ENCODE measurements at regions not wholly inside any gene's neighbourhood (a gene's known extent, or its start where the extent isn't known, plus 50 kb on each side); places are given as distances from the start of the nearest gene placed in this dataset.
"Not testable (repeated sequence)": the region's sequence is repeated elsewhere in the genome, so short reads cannot be mapped to it uniquely, and the experiment has no call there.

- no peak for DNase-seq (ENCODE audit: low read depth)
Measured at GRCh38 chr13:33550885-33551284, 265.3 kb upstream of the STARD13 start.

- no peak for DNase-seq (ENCODE audit: low read depth)
Measured at GRCh38 chr13:33554919-33555791, 262.8 kb upstream of the RFC3 start.

- no peak for DNase-seq (ENCODE audit: low read depth)
Measured at GRCh38 chr13:33556828-33557227, 261.1 kb upstream of the RFC3 start.

GRCh38 chr13:33560726-33561125, 257.2 kb upstream of the RFC3 start:
- DNase-seq (ENCODE audit: low read depth), result no peak

- DNase-seq (ENCODE audit: low read depth), result no peak
Measured at GRCh38 chr13:33561627-33562026, 256.3 kb upstream of the RFC3 start.

- no peak for DNase-seq (ENCODE audit: low read depth)
Measured at GRCh38 chr13:33571618-33572017, 246.3 kb upstream of the RFC3 start.

- not testable (repeated sequence) for DNase-seq (ENCODE audit: low read depth)
Measured at GRCh38 chr13:33572322-33572721, 245.6 kb upstream of the RFC3 start.

GRCh38 chr13:33575378-33575777, 242.6 kb upstream of the RFC3 start:
- no peak for DNase-seq (ENCODE audit: low read depth)

- DNase-seq (ENCODE audit: low read depth), result no peak
Measured at GRCh38 chr13:33577007-33577406, 240.9 kb upstream of the RFC3 start.

- DNase-seq (ENCODE audit: low read depth), result no peak
Measured at GRCh38 chr13:33578786-33579185, 239.2 kb upstream of the RFC3 start.

GRCh38 chr13:33582121-33582520, 235.8 kb upstream of the RFC3 start:
- DNase-seq (ENCODE audit: low read depth), result no peak

- DNase-seq (ENCODE audit: low read depth), result no peak
Measured at GRCh38 chr13:33583398-33583797, 234.6 kb upstream of the RFC3 start.

GRCh38 chr13:33590936-33591335, 227.0 kb upstream of the RFC3 start:
- DNase-seq (ENCODE audit: low read depth), result no peak

- DNase-seq (ENCODE audit: low read depth), result no peak
Measured at GRCh38 chr13:33606692-33607091, 211.3 kb upstream of the RFC3 start.

- DNase-seq (ENCODE audit: low read depth), result peak; percentile 29
Measured at GRCh38 chr13:33610438-33611120, 207.4 kb upstream of the RFC3 start.

GRCh38 chr13:33611121-33611805, 206.7 kb upstream of the RFC3 start:
- DNase-seq (ENCODE audit: low read depth), result no peak

- DNase-seq (ENCODE audit: low read depth), result no peak
Measured at GRCh38 chr13:33612641-33613638, 205.0 kb upstream of the RFC3 start.

GRCh38 chr13:33615436-33615835, 202.5 kb upstream of the RFC3 start:
- DNase-seq (ENCODE audit: low read depth), result no peak

- DNase-seq (ENCODE audit: low read depth), result no peak
Measured at GRCh38 chr13:33616130-33616529, 201.8 kb upstream of the RFC3 start.

- no peak for DNase-seq (ENCODE audit: low read depth)
Measured at GRCh38 chr13:33617055-33617454, 200.9 kb upstream of the RFC3 start.

- no peak for DNase-seq (ENCODE audit: low read depth)
Measured at GRCh38 chr13:33624253-33624652, 193.7 kb upstream of the RFC3 start.

- DNase-seq (ENCODE audit: low read depth), result no peak
Measured at GRCh38 chr13:33624740-33625139, 193.2 kb upstream of the RFC3 start.

Measured in stimulated activated CD8-positive, alpha-beta memory T cell treated with anti-CD3 and anti-CD28 coated beads, Interleukin-4, amount 100 ng/mL, for 24 hours (primary cell).